Suppressor macrophage (primary cell): ENCODE measurements at regions not wholly inside any gene's neighbourhood (a gene's known extent, or its start where the extent isn't known, plus 50 kb on each side); places are given as distances from the start of the nearest gene placed in this dataset.
"Not testable (repeated sequence)": the region's sequence is repeated elsewhere in the genome, so short reads cannot be mapped to it uniquely, and the experiment has no call there.

Source experiments
- DNase-seq, 4 experiments: peaks; one replicate each; pipeline ENCODE4 v3.0.0-alpha.2; 2020 to 2022

- no peak for DNase-seq
These were observed 56.3 kb upstream of the SPEF2 start for GRCh38 chr5:35561396-35561795.

- DNase-seq: no peak
These were observed 59.9 kb upstream of the SPEF2 start for GRCh38 chr5:35557748-35558147.

- no peak for DNase-seq
These were observed 60.5 kb upstream of the SPEF2 start for GRCh38 chr5:35557199-35557598.

DNA sequence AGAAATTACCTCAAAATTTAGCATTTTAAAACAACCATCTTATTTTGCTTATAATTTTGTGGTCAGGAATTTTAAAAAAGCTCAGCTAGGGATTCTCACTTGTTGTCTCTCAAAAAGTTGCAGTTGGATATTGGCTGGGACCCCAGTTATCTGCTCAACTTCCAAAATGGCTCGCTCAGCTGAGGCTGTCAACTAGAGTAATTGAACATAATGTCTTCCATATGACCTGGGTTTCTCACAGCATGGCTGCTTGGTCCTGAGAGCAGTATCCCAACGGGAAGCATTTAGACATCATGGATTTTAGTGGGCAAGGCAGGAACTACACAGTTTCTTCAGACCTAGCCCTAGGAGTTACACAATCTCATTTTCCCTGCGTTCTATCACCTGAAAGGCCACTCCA is 63.6 kb upstream of the SPEF2 start:
- DNase-seq: no peak

GRCh38 chr5:35545190-35545589 is 72.5 kb upstream of the SPEF2 start:
- no peak for DNase-seq

- peak; percentile 5 to 53 (median 30) for DNase-seq
These were observed 74.3 kb upstream of the SPEF2 start for GRCh38 chr5:35543408-35543807.

DNA sequence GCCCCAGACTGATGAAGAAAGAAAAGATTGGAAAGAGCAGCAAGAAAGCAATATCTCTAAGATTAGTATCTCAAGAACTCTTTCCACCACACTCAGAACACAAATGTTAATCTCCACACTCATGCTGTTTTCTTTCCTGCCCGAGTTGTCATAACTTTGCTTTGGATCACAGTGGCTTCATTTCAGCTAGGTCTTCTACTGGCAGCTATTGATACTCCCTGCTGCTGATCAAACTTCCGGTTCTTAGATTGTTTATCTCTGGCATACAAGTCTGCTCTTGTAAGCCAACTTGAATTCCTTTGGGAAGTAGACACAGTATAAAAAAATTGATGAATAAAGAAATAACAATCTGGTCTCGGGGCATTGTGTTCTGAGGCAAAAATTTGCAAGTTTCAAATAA is 77.7 kb upstream of the SPEF2 start:
- no peak for DNase-seq

DNA sequence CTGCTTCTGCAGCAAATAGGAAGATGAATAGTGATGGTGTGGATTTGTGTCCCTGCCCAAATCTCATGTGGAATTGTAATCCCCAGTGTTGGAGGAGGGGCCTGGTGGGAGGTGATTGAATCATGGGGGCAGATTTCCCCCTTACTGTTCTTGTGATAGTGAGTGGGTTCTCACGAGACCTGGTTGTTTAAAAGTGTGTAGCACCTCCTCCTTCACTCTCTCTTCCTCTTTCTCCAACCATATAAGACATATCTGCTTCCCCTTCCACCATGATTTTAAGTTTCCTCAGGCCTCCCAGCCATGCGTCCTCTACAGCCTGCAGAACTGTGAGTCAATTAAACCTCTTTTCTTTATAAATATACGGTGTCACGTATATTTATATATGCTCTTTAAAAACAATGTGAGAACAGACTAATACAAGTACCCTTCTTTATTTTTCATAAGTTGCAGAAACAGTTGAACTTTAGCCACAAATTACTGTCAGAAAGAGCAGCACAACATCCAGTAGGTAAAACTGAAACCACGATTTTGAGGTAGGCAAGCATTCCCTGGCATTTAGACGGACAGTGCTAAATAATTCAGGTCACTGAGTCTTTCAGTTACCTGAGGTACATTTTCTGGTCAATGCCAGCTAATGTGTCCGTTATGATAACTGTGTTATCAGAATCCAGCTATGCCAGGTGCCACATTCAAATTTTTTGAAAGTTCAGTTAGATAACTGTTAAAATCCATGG is 79.3 kb upstream of the SPEF2 start:
- DNase-seq: peak in 3 of 4 experiments; percentile 13 to 41 (median 23)

- DNase-seq: no peak
These were observed 84.5 kb upstream of the SPEF2 start for GRCh38 chr5:35533156-35533555.

GRCh38 chr5:35531553-35531952 is 86.1 kb upstream of the SPEF2 start:
- not testable (repeated sequence) for DNase-seq

DNA sequence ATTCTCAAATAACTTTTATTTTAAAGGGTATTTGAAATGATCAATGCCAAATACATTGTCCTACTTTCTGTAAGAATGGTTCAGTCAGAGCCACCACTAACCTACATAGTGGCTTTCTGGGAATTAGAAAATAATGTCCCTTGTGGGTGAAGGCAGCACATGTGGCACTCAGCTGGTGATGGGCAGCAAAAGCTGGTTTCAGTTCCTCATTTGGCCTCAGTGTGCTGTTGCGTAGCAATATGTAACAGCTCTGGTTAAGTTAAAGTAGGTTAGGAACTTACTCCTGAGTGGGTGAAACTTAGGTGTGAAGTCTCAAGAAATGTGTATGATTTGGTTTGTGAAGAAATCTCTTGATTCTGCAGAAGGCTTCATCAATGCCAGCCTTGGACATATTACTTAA is 99.6 kb upstream of the SPEF2 start:
- peak; percentile 78 to 89 (median 88) for DNase-seq

DNA sequence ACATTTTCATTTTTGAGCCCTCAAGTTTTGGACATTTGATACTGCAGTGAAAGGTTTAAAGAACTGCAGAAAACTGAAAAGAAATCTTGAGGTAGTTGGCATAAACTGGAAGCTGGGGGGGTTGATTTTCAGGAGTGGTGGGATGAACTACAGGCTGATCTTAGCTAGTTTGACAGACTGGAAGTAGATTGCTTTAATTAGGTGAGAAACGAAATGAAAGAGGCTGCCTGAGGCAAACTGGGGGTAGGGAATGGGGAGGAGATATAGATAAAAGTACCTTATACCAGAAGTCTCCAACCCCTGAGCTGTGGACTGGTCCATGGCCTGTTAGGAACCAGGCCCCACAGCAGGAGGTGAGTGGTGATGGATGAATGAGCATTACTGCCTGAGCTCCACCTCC is 101.4 kb upstream of the SPEF2 start:
- no peak for DNase-seq

DNA sequence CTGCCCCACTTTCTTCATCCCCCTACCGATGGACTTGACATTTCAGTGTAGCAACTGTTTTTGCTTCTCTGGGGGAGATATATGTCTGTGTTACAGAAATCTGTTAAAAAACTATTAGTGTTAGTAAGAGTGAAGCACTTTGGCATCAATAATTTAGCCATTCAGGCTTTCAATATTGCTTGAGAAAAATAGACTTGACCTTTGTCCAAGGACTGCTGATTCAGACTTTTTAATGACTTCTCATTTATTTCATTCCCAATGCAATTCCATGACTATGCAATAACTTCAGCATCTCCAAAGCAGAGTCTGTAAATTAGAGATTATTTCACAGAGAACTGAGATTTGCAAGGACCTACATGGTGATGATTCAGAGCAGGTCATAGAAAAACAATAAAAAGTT is 104.1 kb upstream of the SPEF2 start:
- DNase-seq: no peak

DNA sequence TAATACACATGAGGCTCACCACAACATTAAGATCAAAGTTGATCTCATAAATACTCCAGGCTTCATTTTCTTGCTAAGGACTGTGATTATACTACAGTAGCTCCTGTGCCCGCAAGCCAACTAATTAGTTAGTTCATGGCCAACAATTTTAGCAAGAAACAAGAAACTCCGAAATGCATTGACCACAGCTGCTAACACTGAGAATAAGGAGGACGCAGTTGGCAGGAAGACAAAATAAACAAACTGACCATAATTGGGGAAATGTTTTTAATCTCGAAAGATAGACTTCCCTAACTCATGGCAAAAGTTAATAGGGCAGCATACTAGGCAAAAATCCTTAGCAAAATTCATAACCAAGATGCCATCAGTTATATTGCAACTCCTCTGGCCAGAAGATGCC is 115.5 kb upstream of the SPEF2 start:
- no peak for DNase-seq

DNA sequence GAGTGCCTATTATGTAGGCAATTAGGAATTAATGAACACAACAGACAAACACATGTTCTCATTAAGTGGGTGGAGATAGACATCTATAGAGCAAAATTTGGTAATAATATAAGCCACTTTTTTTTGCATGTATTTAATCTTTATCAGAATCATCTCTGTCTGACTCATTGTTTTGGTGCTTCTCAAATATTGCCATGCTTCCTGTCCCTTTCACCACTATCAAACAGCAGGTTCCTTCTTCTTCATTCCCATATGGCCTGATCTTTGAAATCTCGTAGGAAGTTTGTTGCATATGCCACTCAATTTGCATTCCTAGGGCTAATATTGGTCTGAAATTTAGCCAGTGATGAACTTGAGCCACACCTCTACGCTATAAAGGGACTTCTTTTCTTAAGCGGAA is 128.9 kb upstream of the SPEF2 start:
- peak in 3 of 4 experiments; percentile 25 to 57 (median 54) for DNase-seq

GRCh38 chr5:35488055-35488454 is 129.6 kb upstream of the SPEF2 start:
- no peak for DNase-seq

- DNase-seq: no peak
These were observed 130.2 kb upstream of the SPEF2 start for GRCh38 chr5:35487233-35488025.

- no peak for DNase-seq
These were observed 132.2 kb upstream of the SPEF2 start for GRCh38 chr5:35485487-35485886.

DNA sequence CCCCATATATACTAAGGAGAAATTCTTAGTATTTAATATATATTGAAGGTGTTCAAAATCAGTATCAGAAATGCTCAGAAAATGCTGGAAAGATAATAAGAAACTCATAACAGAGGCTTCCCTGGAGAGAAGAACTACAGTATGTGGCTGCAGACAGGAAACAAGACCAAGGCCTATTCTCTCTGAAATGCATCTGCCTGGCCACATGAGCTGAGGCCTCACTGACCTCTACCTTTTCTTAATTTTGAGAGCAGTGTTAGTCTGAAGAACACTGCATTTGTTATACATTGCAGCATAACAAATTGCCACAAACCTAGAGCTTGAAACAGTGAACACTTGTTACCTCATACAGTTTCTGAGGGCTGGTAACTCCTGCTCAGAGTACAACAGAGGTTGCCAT is 133.4 kb upstream of the SPEF2 start:
- no peak for DNase-seq

DNA sequence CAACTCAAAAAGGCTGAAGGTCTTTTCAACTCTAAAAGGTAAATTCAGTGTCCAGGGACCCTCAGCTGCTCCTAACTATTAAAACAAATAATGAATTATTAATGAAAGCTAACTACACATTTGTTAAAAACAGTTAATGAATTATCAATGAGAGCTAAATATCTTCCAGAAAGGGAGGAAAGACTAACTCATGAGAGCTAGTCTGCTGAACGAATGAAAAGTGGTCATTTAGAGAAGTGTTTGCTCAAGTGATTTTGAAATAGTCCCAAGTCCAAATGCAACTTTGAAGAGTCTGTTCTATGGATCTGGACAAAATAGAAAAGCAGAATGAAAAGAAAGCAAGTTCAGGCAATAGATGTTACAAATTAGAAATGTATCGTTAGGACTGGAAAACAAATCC is 133.9 kb upstream of the SPEF2 start:
- peak in 2 of 4 experiments; percentile 57 to 66 for DNase-seq

GRCh38 chr5:35483191-35483590 is 134.5 kb upstream of the SPEF2 start:
- DNase-seq: peak in 2 of 4 experiments; percentile 63 to 69

DNA sequence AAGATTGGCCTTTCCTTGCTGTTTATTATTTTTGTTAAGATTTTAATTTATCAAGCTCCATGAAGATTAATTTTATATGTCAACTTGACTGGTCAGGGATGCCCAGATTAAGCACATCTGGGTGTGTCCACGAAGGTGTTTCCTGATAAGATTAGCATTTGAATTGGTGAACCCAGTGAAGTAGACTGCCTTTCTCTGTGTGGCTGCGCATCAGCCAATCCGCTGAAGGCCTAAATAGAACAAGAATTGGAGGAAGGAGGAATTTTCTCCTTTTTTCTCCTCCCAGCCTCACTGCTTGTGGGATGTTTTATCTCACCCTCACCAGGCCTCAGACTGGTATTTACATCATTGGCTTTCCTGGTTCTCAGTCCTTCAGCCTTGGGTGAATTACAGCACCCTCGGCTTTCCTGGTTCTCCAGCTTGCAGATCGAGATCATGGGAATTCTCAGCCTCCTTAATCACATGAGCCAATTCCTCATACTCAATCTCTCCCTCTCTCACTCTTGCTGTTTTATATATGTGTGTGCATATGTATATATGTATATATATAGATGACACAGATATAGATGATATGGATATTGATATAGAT is 135.4 kb upstream of the SPEF2 start:
- no peak for DNase-seq

DNA sequence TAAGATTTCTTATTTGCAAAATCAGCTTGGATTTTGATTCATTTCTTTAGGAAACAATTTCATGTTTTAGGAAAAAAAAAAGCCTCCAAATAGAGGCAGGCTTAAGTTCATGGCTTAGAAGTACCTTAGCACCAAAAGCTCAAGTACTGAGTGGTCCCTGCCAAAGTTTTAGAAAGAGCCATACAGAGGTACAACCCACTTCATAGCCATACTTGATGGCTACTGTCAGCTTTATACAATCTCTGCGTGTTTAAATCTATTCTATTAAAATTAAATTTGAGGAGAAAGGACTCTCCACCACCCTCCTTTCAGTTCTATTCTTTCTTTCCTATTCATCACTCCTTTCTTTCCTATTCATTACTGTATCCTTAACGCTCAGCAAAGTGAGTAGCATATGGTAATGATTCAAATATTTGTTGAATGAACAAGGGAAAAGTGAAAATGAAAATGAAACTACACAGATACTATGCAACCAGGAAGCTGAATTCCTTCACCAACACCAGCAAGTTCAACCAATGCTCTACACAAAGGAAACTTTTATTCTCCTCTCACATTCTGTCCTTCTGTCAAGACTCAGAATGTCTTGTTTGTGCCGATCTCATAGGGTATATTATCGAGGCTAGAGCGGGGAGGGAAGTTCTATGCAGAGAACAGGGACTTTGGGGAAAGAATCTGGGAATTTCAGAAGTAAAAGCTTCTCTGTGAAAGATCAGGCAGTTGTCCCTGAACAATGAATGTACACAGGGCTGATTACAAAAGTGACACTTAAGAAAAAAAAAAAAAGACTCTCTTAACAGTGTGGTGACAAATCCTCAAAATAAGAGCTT is 138.6 kb upstream of the SPEF2 start:
- peak in 2 of 4 experiments; percentile 38 to 61 for DNase-seq
